Kidney epithelial cell (primary cell): ENCODE measurements at regions not wholly inside any gene's neighbourhood (a gene's known extent, or its start where the extent isn't known, plus 50 kb on each side); places are given as distances from the start of the nearest gene placed in this dataset.

Experiments used
- DNase-seq: peaks from one replicate; pipeline ENCODE4 v3.0.0-alpha.2; 2010; ENCODE audit warnings: low read depth
- H3K27me3 ChIP-seq: 2 replicates; pipeline ENCODE4 v1.6.0; 2011; ENCODE audit warnings: low read length; ENCODE audit not compliant: control insufficient read depth, insufficient read depth
- H3K36me3 ChIP-seq: 2 replicates; pipeline ENCODE4 v1.5.1; 2011; ENCODE audit warnings: low read length; ENCODE audit not compliant: control insufficient read depth, insufficient read depth
- H3K4me3 ChIP-seq: 2 replicates; pipeline ENCODE4 v1.5.1; 2011; ENCODE audit warnings: low read depth, mild to moderate bottlenecking, control low read depth, low read length
- CTCF ChIP-seq: IDR thresholded peaks from 2 replicates; pipeline ENCODE4 v1.5.1; 2011; ENCODE audit warnings: mild to moderate bottlenecking, moderate library complexity, low read length, control low read depth, inconsistent platforms; ENCODE audit not compliant: insufficient read depth, poor library complexity, severe bottlenecking

DNA sequence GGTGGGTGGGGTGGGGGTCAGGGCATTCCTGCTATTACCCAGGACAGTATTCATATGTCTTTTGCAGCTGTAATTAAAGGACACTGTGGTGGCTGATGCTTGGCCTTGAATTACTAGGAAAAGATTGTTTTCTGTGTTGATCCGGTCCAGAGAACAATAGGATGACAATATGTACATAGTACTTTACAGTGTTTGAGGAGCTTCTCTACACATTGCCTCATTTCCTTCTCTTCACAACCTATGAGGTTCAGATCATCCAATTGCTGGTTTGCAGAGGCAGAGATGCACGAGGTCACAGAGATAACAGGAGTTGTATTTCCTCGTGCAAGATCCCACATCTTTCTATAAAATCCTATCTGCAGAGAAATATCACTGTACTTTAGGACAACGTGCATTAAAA lies 119.5 kb downstream of the LIPG start:
- H3K4me3 ChIP-seq = no peak overlapping the region
- no peak for TF ChIP-seq CTCF
- DNase-seq = no peak
- no peaks in the 10 kb centered on the region for H3K27me3 ChIP-seq
- no peaks in the 10 kb centered on the region for H3K36me3 ChIP-seq

- H3K4me3 ChIP-seq = no peak overlapping the region
- no peak for DNase-seq
- H3K27me3 ChIP-seq = no peaks in the 10 kb centered on the region
- no peak for TF ChIP-seq CTCF
- H3K36me3 ChIP-seq = no peaks in the 10 kb centered on the region
Measured at GRCh38 chr18:49678440-49678839, 116.6 kb downstream of the LIPG start.

DNA sequence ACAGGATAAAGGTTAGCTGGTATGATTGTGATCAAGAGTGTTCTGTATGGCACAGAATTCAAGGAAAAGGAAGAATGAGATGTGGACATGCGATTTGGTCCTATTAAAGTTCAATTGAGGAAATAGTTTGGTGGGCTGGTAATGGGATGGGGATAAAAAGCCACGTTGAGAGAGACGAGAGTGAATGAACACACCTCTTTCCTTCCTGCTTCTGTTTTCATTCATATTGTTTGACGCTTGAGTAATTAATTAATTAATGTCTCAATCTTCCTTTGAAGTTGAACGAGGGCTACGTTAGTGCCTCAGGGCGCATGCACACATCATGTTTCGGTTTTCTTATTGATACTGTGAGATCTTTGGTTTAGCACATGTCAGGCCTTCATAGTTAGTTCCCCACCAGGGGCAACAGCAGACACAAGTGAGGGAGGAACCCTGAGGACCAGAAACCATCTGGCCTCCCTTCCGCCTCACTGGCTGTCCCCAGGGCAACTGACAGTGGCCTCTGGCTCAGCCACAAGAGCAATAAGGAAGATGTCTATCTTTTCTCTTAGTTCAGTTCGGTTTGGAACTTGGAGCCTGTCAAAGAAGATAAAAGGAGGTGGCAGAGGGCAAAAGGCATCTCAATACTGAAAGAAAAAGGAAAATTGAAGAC lies 116.0 kb downstream of the LIPG start:
- no peaks in the 10 kb centered on the region for H3K36me3 ChIP-seq
- H3K4me3 ChIP-seq = no peak overlapping the region
- DNase-seq = no peak
- H3K27me3 ChIP-seq = no peaks in the 10 kb centered on the region
- TF ChIP-seq CTCF = no peak

DNA sequence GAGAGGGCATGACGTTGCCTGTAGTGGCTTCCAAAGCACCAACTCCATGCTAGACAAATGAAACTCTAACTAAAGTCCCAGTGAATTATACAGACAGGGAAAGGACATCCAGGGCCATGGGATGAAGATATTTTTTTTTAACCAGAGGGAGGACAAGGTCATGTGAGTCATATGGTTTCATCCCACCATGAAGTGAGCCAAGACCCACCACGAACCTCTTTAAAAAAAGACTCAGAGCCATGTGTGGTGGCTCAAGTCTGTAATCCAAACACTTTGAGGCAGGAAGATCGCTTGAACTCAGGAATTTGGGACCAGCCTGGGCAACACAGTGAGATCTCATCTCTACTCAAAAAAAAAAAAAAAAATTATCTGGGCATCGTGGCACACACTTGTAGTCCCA lies 115.2 kb downstream of the LIPG start:
- Histone ChIP-seq H3K27me3 (no peaks in the 10 kb centered on the region), H3K4me3 (no peak overlapping the region), H3K36me3 (no peaks in the 10 kb centered on the region)
- no peak for DNase-seq
- TF ChIP-seq CTCF = no peak

GRCh38 chr18:49673281-49673680 lies 111.4 kb downstream of the LIPG start:
- DNase-seq = no peak
- H3K4me3 ChIP-seq = no peak overlapping the region
- TF ChIP-seq CTCF = no peak

GRCh38 chr18:49672853-49673252 lies 111.0 kb downstream of the LIPG start:
- H3K27me3 ChIP-seq = no peaks in the 10 kb centered on the region
- no peaks in the 10 kb centered on the region for H3K36me3 ChIP-seq
- no peak for DNase-seq
- TF ChIP-seq CTCF = no peak
- no peak overlapping the region for H3K4me3 ChIP-seq

More at GRCh38 chr18:49673281-49673680, 111.4 kb downstream of the LIPG start:
- Histone ChIP-seq H3K36me3 (no peaks in the 10 kb centered on the region), H3K27me3 (no peaks in the 10 kb centered on the region)
